Fibroblast of lung (primary cell): ENCODE measurements at regions not wholly inside any gene's neighbourhood (a gene's known extent, or its start where the extent isn't known, plus 50 kb on each side); places are given as distances from the start of the nearest gene placed in this dataset.

Source experiments
- CTCF ChIP-seq, 2 donors: IDR thresholded peaks in 1 of 2; conservative IDR thresholded peaks in 1 of 2; 1 replicate in 1 of 2; 2 replicates in 1 of 2; pipeline ENCODE4 v1.5.1; 2011 to 2012; ENCODE audit warnings: low read length in 2 of 2, control low read depth in 1 of 2, inconsistent platforms in 1 of 2, low read depth in 1 of 2, mild to moderate bottlenecking in 1 of 2
- EZH2 ChIP-seq: IDR thresholded peaks from 2 replicates; pipeline ENCODE4 v1.5.1; 2012; ENCODE audit warnings: low read length, control low read depth, mild to moderate bottlenecking; ENCODE audit errors: missing control alignments

- no peak for TF ChIP-seq CTCF (conservative IDR thresholded peaks at IDR 0.05 in 1 of 2, IDR thresholded peaks at IDR 0.05 in 1 of 2; ENCODE audit: low read depth in 1 of 2, low read length in 2 of 2)
- no peak for TF ChIP-seq EZH2
Observed at GRCh38 chr14:101221549-101222160, 318.1 kb upstream of the RTL1 start.
